ENCODE measurements at regions not wholly inside any gene's neighbourhood (a gene's known extent, or its start where the extent isn't known, plus 50 kb on each side); places are given as distances from the start of the nearest gene placed in this dataset.

DNA sequence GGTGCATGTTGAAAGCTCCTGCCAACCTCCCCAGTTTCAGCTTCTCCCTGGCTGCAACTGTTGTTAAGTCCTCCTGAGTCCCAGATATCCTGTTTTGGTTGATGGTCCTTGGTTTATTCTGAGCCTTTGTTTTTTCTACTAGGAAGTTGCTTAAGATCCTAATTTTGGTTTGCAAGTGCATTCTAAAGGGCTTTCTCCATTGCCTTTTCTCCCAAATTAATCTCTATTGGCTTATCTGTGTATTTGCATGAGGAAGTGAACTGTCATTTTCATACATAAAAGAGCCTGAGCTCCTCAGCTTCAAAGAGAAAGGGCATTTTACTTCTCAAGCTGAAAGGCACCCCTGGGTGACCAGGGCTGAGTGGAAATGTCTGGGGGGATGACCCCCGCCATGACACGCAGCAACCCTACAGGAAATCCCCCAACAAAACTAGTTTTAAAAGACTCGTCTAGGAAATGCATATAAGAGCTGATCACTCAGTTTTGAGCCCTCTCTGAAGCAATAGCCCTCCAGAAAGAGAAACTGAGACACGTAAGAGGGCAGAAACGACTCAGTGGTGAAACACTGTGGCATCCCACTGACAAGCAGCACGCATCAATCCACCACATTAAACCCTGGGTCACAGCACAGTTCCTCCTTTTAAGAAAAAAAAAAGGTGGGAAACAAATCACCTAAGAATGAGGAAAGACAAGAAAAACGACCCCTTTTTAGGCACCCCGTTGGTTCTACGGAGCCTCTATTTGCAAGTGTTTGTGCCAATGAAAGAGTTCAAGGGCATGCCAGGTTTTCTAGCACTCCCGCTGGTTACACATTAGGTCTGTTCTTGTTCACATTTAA, 140.9 kb downstream of the THBS2 start:
- no peaks in the 10 kb centered on the region for H3K4me1 ChIP-seq (ENCODE audit: insufficient read depth, insufficient read length)
- H3K9ac ChIP-seq (ENCODE audit: insufficient read length, low read depth) = no peak overlapping the region
- TF ChIP-seq SUZ12 (IDR thresholded peaks at IDR 0.05; ENCODE audit: extremely low read depth, insufficient read depth, insufficient read length) (no peak), ZNF274 (IDR thresholded peaks at IDR 0.05; ENCODE audit: low read depth, low read length) (no peak), YY1 (IDR thresholded peaks at IDR 0.05; ENCODE audit: insufficient read depth, insufficient read length) (no peak)
- H3K27me3 ChIP-seq (ENCODE audit: insufficient read depth, insufficient read length) = no peaks in the 10 kb centered on the region
- no peak for DNase-seq (ENCODE audit: low read depth, low spot score)
- peaks cover 9% of the 10 kb centered on the region; the same call in 1 of the 2 replicates for H3K9me3 ChIP-seq (ENCODE audit: insufficient read depth, low read length)
- no peaks in the 10 kb centered on the region for H3K36me3 ChIP-seq (ENCODE audit: insufficient read depth, insufficient read length, low read length)
- H3K4me3 ChIP-seq (ENCODE audit: insufficient read length, low read depth) = no peak overlapping the region

DNA sequence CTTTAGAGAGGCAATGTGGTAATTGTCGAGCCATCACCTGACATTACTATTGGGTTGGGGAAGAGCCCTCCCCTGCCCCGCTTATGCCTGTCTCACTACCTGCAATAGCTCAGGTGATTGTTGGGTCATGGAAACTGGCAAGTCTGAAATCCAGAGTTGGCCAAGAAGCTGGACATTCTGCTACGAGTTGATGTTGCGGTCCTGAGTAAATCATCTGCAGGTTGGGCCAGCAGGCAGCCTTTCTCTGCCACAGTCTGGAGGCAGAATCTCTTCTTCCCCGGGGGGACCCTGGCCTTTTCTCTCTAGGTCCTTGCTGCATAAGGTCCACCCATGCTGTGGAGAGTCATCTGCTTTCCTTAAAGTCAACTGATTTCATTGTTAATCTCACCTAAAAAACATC, 142.4 kb downstream of the THBS2 start:
- TF ChIP-seq SUZ12 (IDR thresholded peaks at IDR 0.05; ENCODE audit: extremely low read depth, insufficient read depth, insufficient read length) (no peak), ZNF274 (IDR thresholded peaks at IDR 0.05; ENCODE audit: low read depth, low read length) (no peak), YY1 (IDR thresholded peaks at IDR 0.05; ENCODE audit: insufficient read depth, insufficient read length) (no peak)
- no peak for DNase-seq (ENCODE audit: low read depth, low spot score)
- H3K9me3 ChIP-seq (ENCODE audit: insufficient read depth, low read length) = peaks cover 4% of the 10 kb centered on the region; the same call in 1 of the 2 replicates
- no peak overlapping the region for H3K4me3 ChIP-seq (ENCODE audit: insufficient read length, low read depth)
- no peaks in the 10 kb centered on the region for H3K36me3 ChIP-seq (ENCODE audit: insufficient read depth, insufficient read length, low read length)
- no peak overlapping the region for H3K9ac ChIP-seq (ENCODE audit: insufficient read length, low read depth)
- H3K4me1 ChIP-seq (ENCODE audit: insufficient read depth, insufficient read length) = no peaks in the 10 kb centered on the region
- no peaks in the 10 kb centered on the region for H3K27me3 ChIP-seq (ENCODE audit: insufficient read depth, insufficient read length)

DNA sequence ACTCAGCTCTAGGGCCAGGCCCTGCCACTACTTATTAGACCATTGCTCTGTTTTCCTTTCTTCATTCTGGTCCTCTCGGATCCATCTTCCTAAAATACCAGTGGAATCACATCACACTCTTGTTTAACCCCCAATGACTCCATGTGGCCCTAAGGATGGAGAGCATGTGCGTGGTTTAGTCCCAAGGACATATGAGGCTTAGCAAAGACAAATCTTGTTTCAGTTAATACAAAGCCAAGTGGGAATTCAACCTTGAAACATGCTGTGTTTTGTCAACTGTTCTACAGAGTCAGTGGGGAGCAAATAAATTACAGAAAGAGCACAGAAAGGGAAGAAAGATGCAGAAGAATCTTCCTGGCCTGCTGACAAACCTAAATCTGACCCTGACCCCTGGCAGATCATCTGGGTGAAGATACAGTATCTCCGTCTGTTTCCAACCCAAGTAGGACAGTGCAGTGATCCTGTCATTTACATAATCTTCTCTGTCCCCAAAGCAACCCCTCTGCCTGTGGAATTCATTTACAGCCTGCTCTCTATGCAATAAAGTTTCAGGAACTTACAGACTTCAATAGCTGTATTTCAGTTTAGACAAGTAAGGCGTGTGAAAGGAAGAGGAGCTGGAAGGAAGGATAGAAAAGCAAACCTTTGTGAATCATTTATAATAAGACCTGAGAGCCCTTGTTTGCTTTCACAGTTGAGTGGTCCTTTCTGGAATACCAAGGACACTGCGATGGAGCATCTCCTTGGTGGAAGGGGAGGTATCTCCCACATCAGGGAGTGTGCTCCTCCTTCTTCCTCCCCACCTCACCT, 144.0 kb downstream of the THBS2 start:
- Histone ChIP-seq H3K4me1 (ENCODE audit: insufficient read depth, insufficient read length) (no peaks in the 10 kb centered on the region), H3K9ac (ENCODE audit: insufficient read length, low read depth) (no peak overlapping the region), H3K4me3 (ENCODE audit: insufficient read length, low read depth) (no peak overlapping the region), H3K27me3 (ENCODE audit: insufficient read depth, insufficient read length) (no peaks in the 10 kb centered on the region), H3K36me3 (ENCODE audit: insufficient read depth, insufficient read length, low read length) (no peaks in the 10 kb centered on the region), H3K9me3 (ENCODE audit: insufficient read depth, low read length) (peaks cover 4% of the 10 kb centered on the region; the same call in 1 of the 2 replicates)
- DNase-seq (ENCODE audit: low read depth, low spot score) = no peak
- no peak for TF ChIP-seq SUZ12 (IDR thresholded peaks at IDR 0.05; ENCODE audit: extremely low read depth, insufficient read depth, insufficient read length)
- no peak for TF ChIP-seq YY1 (IDR thresholded peaks at IDR 0.05; ENCODE audit: insufficient read depth, insufficient read length)
- no peak for TF ChIP-seq ZNF274 (IDR thresholded peaks at IDR 0.05; ENCODE audit: low read depth, low read length)

DNA sequence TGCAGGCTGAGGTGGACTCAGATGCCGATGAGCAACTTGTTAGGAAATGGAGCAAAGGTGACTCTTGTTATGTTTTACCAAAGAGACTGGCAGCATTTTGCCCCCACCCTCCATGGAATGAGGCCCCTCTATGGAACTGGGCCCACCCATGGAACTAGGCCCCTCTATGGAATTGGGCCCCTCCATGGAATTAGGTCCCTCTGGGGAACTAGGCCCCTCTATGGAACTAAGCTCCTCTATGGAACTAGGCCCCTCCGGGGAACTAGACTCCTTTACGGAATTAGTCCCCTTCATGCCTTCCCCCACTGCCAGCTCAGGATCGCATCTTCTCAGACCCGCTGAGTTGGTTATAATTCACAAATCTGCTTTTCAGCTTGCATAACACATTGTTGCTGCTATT, 144.9 kb downstream of the THBS2 start:
- Histone ChIP-seq H3K4me1 (ENCODE audit: insufficient read depth, insufficient read length) (no peaks in the 10 kb centered on the region), H3K9ac (ENCODE audit: insufficient read length, low read depth) (no peak overlapping the region), H3K36me3 (ENCODE audit: insufficient read depth, insufficient read length, low read length) (no peaks in the 10 kb centered on the region), H3K27me3 (ENCODE audit: insufficient read depth, insufficient read length) (no peaks in the 10 kb centered on the region), H3K9me3 (ENCODE audit: insufficient read depth, low read length) (peaks cover 4% of the 10 kb centered on the region; the same call in 1 of the 2 replicates), H3K4me3 (ENCODE audit: insufficient read length, low read depth) (no peak overlapping the region)
- DNase-seq (ENCODE audit: low read depth, low spot score) = no peak
- TF ChIP-seq SUZ12 (IDR thresholded peaks at IDR 0.05; ENCODE audit: extremely low read depth, insufficient read depth, insufficient read length) (no peak), YY1 (IDR thresholded peaks at IDR 0.05; ENCODE audit: insufficient read depth, insufficient read length) (no peak), ZNF274 (IDR thresholded peaks at IDR 0.05; ENCODE audit: low read depth, low read length) (no peak)

DNA sequence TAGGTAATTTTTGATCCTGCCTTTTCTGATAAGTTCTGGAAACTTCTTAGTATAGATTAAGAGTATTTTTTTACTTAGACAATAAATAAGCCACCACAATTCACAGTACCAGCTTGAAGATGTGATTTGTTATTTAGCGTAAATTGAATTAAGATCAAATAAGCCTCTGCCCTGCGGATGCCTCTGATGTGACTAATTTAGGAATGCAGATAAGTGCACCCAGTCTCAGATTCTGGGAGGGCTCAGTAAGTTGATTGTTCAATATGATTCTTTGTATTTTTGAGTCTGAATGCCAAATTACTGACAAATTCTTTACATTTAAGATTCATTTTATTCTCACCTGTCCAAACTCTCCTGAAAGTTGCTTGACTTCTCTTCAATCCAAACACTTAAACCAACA, 147.5 kb downstream of the THBS2 start:
- DNase-seq (ENCODE audit: low read depth, low spot score) = no peak
- H3K9ac ChIP-seq (ENCODE audit: insufficient read length, low read depth) = no peak overlapping the region
- no peaks in the 10 kb centered on the region for H3K27me3 ChIP-seq (ENCODE audit: insufficient read depth, insufficient read length)
- no peaks in the 10 kb centered on the region for H3K4me1 ChIP-seq (ENCODE audit: insufficient read depth, insufficient read length)
- TF ChIP-seq YY1 (IDR thresholded peaks at IDR 0.05; ENCODE audit: insufficient read depth, insufficient read length) = no peak
- TF ChIP-seq SUZ12 (IDR thresholded peaks at IDR 0.05; ENCODE audit: extremely low read depth, insufficient read depth, insufficient read length) = no peak
- TF ChIP-seq ZNF274 (IDR thresholded peaks at IDR 0.05; ENCODE audit: low read depth, low read length) = no peak
- H3K9me3 ChIP-seq (ENCODE audit: insufficient read depth, low read length) = peaks cover 4% of the 10 kb centered on the region; the same call in 1 of the 2 replicates
- no peaks in the 10 kb centered on the region for H3K36me3 ChIP-seq (ENCODE audit: insufficient read depth, insufficient read length, low read length)
- H3K4me3 ChIP-seq (ENCODE audit: insufficient read length, low read depth) = no peak overlapping the region

DNA sequence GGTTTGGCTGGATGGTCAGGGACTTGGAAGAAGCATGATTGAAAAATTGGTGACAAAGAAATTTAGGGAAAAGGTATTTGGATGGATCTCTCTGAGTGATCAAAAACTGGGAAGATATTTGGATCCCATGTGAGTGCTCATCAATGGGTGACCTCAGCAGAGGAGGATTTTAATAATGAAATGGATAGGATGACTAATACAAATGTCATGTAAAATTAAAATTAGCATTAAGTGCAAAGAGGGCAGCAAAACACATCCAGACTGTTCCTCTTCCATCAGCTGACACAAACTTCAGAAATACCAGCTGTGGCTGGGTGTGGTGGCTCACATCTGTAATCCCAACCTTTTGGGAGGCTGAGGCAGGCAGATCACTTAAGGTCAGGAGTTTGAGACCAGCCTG, 151.7 kb downstream of the THBS2 start:
- DNase-seq (ENCODE audit: low read depth, low spot score) = no peak
- no peaks in the 10 kb centered on the region for H3K36me3 ChIP-seq (ENCODE audit: insufficient read depth, insufficient read length, low read length)
- no peak overlapping the region for H3K4me3 ChIP-seq (ENCODE audit: insufficient read length, low read depth)
- TF ChIP-seq ZNF274 (IDR thresholded peaks at IDR 0.05; ENCODE audit: low read depth, low read length) (no peak), SUZ12 (IDR thresholded peaks at IDR 0.05; ENCODE audit: extremely low read depth, insufficient read depth, insufficient read length) (no peak), YY1 (IDR thresholded peaks at IDR 0.05; ENCODE audit: insufficient read depth, insufficient read length) (no peak)
- H3K4me1 ChIP-seq (ENCODE audit: insufficient read depth, insufficient read length) = no peaks in the 10 kb centered on the region
- no peaks in the 10 kb centered on the region for H3K9me3 ChIP-seq (ENCODE audit: insufficient read depth, low read length)
- H3K27me3 ChIP-seq (ENCODE audit: insufficient read depth, insufficient read length) = no peaks in the 10 kb centered on the region
- no peak overlapping the region for H3K9ac ChIP-seq (ENCODE audit: insufficient read length, low read depth)
